ENCODE measurements at regions not wholly inside any gene's neighbourhood (a gene's known extent, or its start where the extent isn't known, plus 50 kb on each side); places are given as distances from the start of the nearest gene placed in this dataset.

DNA sequence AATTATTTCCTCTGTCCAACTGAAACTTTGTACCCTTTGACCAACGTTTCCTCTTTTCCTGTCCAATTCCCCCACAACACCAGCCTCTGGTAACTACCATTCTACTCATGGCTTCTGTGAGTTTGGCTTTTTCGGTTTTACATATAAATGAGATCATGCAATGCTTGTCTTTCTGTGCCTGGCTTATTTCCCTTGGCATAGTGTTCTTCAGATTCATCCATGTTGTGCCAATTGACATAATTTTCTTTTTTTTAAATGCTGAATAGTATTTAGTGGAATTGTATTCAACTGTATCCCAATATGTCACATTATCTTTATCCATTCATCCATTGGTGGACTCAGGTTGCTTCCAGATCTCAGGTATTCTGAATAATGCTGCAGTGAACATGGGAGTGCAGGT is 222.5 kb upstream of the GALNTL6 start:
- TF ChIP-seq CTCF (IDR thresholded peaks at IDR 0.05 in 4 of 5, conservative IDR thresholded peaks at IDR 0.05 in 1 of 5) = no peak
- TF ChIP-seq POLR2A (IDR thresholded peaks at IDR 0.05) = no peak

Data from gastrocnemius medialis (tissue), 4 donors.